HepG2 (cell line): ENCODE measurements at regions not wholly inside any gene's neighbourhood (a gene's known extent, or its start where the extent isn't known, plus 50 kb on each side); places are given as distances from the start of the nearest gene placed in this dataset.

Source experiments
- ATAC-seq: fragments of 200-7000 bp; cut with Tn5 transposase; 3 replicates; pipeline ENCODE4 v1.9.1; 2020; ENCODE audit warnings: mild to moderate bottlenecking, moderate library complexity
- BruUV-seq: library from RNA; stranded (reverse); fragments of 400-500 nt; replicated peaks from 2 replicates; lab custom pipeline; 2021; lab: Mats Ljungman, UMichigan
- CTCF ChIA-PET: fragments of 300-600 bp; formaldehyde crosslinking; extraction: SDS; loops from one replicate; lab custom pipeline; 2021; ENCODE audit warnings: low total read pairs, inconsistent platforms, low intra/inter-chr PET ratio; lab: Yijun Ruan, JAX
- POLR2A ChIA-PET: fragments of 350-600 bp; sonication (Branson Sonifier 250); formaldehyde crosslinking; loops from one replicate; lab custom pipeline; 2020; ENCODE audit warnings: antibody characterized with exemption, inconsistent platforms; lab: Yijun Ruan, JAX
- DNase-seq: peaks from one replicate; pipeline ENCODE4 v3.0.0-alpha.2; 2015; ENCODE audit warnings: low spot score
- FAIRE-seq: peaks from 3 replicates; lab custom pipeline; 2011; peaks lifted over from hg19 to GRCh38; lab: Jason Lieb, UNC
- H2AFZ ChIP-seq: one replicate; pipeline ENCODE4 v1.6.1; 2011; ENCODE audit warnings: low read length, inconsistent platforms
- H3K27ac ChIP-seq: fragments of 300-600 bp; 3 replicates; pipeline ENCODE4 v1.8.0; 2011; ENCODE audit warnings: mixed run types, mild to moderate bottlenecking, mixed read lengths, low read length, inconsistent platforms; ENCODE audit not compliant: insufficient read depth; ENCODE audit errors: extremely low read length
- H3K27me3 ChIP-seq, 2 experiments: fragments of 200-600 bp in 1 of 2; 2 replicates in 1 of 2; 3 replicates in 1 of 2; pipeline versions ENCODE4 v1.6.0 to v1.8.0; 2011; ENCODE audit warnings: low read length in 2 of 2, mild to moderate bottlenecking in 2 of 2, moderate library complexity in 2 of 2, inconsistent platforms in 1 of 2; ENCODE audit not compliant: insufficient read depth in 2 of 2, control insufficient read depth in 1 of 2
- H3K36me3 ChIP-seq, 2 experiments: fragments of 200-600 bp in 1 of 2; replicated peaks in 1 of 2; 2 replicates in 1 of 2; 3 replicates in 1 of 2; pipeline versions ENCODE4 v1.5.1 to v1.8.0; 2011; ENCODE audit warnings: low read length in 2 of 2, inconsistent platforms in 1 of 2; ENCODE audit not compliant: insufficient read depth in 2 of 2, control insufficient read depth in 1 of 2
- H3K4me1 ChIP-seq: 2 replicates; pipeline ENCODE4 v1.5.1; 2012; ENCODE audit warnings: low read length, inconsistent platforms; ENCODE audit not compliant: insufficient read depth
- H3K4me2 ChIP-seq: 2 replicates; pipeline ENCODE4 v1.6.0; 2011; ENCODE audit warnings: low read depth, low read length, inconsistent platforms
- H3K4me3 ChIP-seq, 3 experiments: fragments of 200-600 bp in 1 of 3; sonication (generic), shearing (Covaris generic) in 1 of 3; replicated peaks in 1 of 3; 2 replicates each; pipeline ENCODE4 v1.5.1; 2011 to 2016; ENCODE audit warnings: low read length in 3 of 3, inconsistent platforms in 2 of 3, low read depth in 2 of 3, mild to moderate bottlenecking in 2 of 3, control low read depth in 1 of 3, mixed read lengths in 1 of 3; ENCODE audit not compliant: insufficient read depth in 1 of 3
- H3K79me2 ChIP-seq: one replicate; pipeline ENCODE4 v1.6.1; 2011; ENCODE audit warnings: low read length, inconsistent platforms; ENCODE audit not compliant: insufficient read depth
- H3K9ac ChIP-seq: 2 replicates; pipeline ENCODE4 v1.6.0; 2011; ENCODE audit warnings: mild to moderate bottlenecking, low read depth, low read length, inconsistent platforms; ENCODE audit not compliant: insufficient read depth
- H3K9me3 ChIP-seq: 2 replicates; pipeline ENCODE4 v1.5.1; 2012; ENCODE audit warnings: mild to moderate bottlenecking, low read length
- H4K20me1 ChIP-seq: 2 replicates; pipeline ENCODE4 v1.6.0; 2011; ENCODE audit warnings: inconsistent platforms, mild to moderate bottlenecking, low read length, moderate library complexity; ENCODE audit not compliant: insufficient read depth
- ASH2L ChIP-seq: fragments of 300-600, 200-600 bp; sonication (generic); IDR thresholded peaks from 2 replicates; pipeline ENCODE4 v1.7.0; 2017; ENCODE audit warnings: low read depth, mild to moderate bottlenecking, moderate library complexity, mixed read lengths, low read length; ENCODE audit not compliant: insufficient read length
- ATF6 ChIP-seq: sonication (generic); formaldehyde crosslinking; conservative IDR thresholded peaks from 2 replicates; pipeline ENCODE4 v1.4.0; 2020; ENCODE audit warnings: missing genetic modification reagents
- CENPT ChIP-seq: sonication (generic); formaldehyde crosslinking; IDR thresholded peaks from 2 replicates; pipeline ENCODE4 v1.8.0; 2022; ENCODE audit warnings: low read depth, mild to moderate bottlenecking, moderate library complexity, missing genetic modification reagents
- FOXC1 ChIP-seq: sonication (generic); formaldehyde crosslinking; IDR thresholded peaks from 2 replicates; pipeline ENCODE4 v1.8.0; 2022; ENCODE audit warnings: mild to moderate bottlenecking, missing genetic modification reagents, borderline replicate concordance
- MEIS1 ChIP-seq: sonication (generic); formaldehyde crosslinking; IDR thresholded peaks from 2 replicates; pipeline ENCODE4 v1.9.0; 2021; ENCODE audit warnings: mild to moderate bottlenecking, missing genetic modification reagents, moderate library complexity, borderline replicate concordance
- ZFP82 ChIP-seq: sonication (generic); formaldehyde crosslinking; IDR thresholded peaks from 2 replicates; pipeline ENCODE4 v1.5.1; 2020; ENCODE audit warnings: mild to moderate bottlenecking, missing genetic modification reagents, borderline replicate concordance
- ZNF20 ChIP-seq: sonication (generic); formaldehyde crosslinking; IDR thresholded peaks from 2 replicates; pipeline ENCODE4 v1.4.0; 2020; ENCODE audit warnings: mild to moderate bottlenecking, moderate library complexity, missing genetic modification reagents
- ZNF337 ChIP-seq: sonication (generic); formaldehyde crosslinking; IDR thresholded peaks from 2 replicates; pipeline ENCODE4 v1.5.1; 2020; ENCODE audit warnings: missing genetic modification reagents, low read depth, mild to moderate bottlenecking, borderline replicate concordance
- WGBS: methylation state at CpG from one replicate; pipeline ENCODE4 v1.1.6; 2017; ENCODE audit warnings: low lambda C conversion rate; 5-methylcytosine and 5-hydroxymethylcytosine counted together
- in situ Hi-C: cut with HindIII; loops from 2 replicates; pipeline ENCODE4 v1.10.0; 2017; ENCODE audit warnings: low pct_unique_long_range_greater_than_20kb; ENCODE audit not compliant: extremely low pct_ligation_motif_present
- intact Hi-C: fragments of 100-400 bp; cut with micrococcal nuclease; formaldehyde crosslinking; loops from one replicate; pipeline ENCODE4 v1.10.0; 2022; ENCODE audit not compliant: unreplicated experiment

DNA sequence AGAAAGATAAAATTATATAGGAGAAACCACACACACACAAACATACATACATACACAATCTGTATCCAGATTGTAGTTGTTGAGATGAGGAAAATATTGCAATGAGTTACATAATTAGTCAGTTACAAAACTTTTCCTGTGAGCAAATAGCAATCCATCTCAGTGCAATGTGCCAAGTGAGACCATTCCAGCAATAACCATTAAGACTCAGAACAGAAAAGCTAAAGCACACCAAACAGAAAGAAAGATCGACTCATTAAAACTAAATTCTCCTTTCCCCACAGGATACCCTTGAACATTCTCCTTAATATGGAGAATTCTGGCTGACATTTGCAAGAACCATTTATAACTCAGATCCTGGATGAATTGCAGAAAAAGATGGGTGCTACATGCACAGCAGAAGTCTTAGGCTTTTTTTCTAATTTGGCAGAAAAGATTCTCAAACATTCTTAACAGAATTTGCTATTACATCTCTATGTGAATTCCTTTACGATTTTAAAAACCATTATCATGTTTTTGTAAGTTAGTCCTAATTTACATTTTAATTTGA lies 1341.2 kb upstream of the SPRY2 start:
- ChIA-PET POLR2A (no interaction called here), CTCF (no interaction called here)
- WGBS: 0% methylated on average over 2 of the region's 2 CpGs
- H3K4me1 ChIP-seq: no peaks in the 10 kb centered on the region
- no peak for FAIRE-seq
- H4K20me1 ChIP-seq: no peaks in the 10 kb centered on the region
- BruUV-seq: no TSS peak
- no peak overlapping the region for H3K4me3 ChIP-seq
- H3K36me3 ChIP-seq: no peaks in the 10 kb centered on the region
- intact Hi-C loops: no loop called here
- no peak for ATAC-seq
- H3K27me3 ChIP-seq: no peaks in the 10 kb centered on the region
- DNase-seq: no peak
- in situ Hi-C loops: no loop called here
- no peak overlapping the region for H2AFZ ChIP-seq
- TF ChIP-seq ASH2L: no peak
- TF ChIP-seq ZNF337 (CRISPR knock-in tag): no peak
- TF ChIP-seq ZFP82: no peak
- TF ChIP-seq ATF6: no peak
- no peak for TF ChIP-seq MEIS1
- no peak for TF ChIP-seq FOXC1 (CRISPR knock-in tag)
- no peak overlapping the region for H3K9ac ChIP-seq
- no peaks in the 10 kb centered on the region for H3K9me3 ChIP-seq
- H3K27ac ChIP-seq: no peak overlapping the region
- no peaks in the 10 kb centered on the region for H3K79me2 ChIP-seq
- no peak overlapping the region for H3K4me2 ChIP-seq

DNA sequence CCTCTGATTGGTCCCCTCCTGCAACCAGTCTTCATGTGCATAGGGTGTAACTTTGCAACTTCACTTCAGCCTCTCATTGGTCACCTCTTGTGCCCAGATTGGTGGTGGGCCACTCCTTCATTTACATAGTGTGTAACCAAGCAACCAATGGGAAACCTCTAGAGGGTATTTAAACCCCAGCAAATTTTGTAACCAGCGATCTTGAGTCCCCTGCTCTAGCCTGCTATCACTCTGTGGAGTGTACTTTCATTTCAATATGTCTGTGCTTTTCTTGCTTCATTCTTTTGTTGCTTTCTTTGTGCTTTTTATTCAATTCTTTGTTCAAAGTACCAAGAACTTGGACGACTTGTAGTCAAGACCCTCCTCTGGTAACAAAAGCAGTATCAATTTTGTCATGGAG lies 1336.9 kb upstream of the SPRY2 start:
- ChIA-PET CTCF (no interaction called here), POLR2A (no interaction called here)
- H3K27ac ChIP-seq: no peak overlapping the region
- H3K79me2 ChIP-seq: no peaks in the 10 kb centered on the region
- H3K9me3 ChIP-seq: no peaks in the 10 kb centered on the region
- 3% methylated on average over 2 of the region's 2 CpGs for WGBS
- no peaks in the 10 kb centered on the region for H3K36me3 ChIP-seq
- ATAC-seq: no peak
- FAIRE-seq: no peak
- intact Hi-C loops: no loop called here
- no peaks in the 10 kb centered on the region for H3K27me3 ChIP-seq
- H3K4me2 ChIP-seq: no peak overlapping the region
- TF ChIP-seq CENPT (CRISPR knock-in tag) (no peak), ZNF20 (CRISPR knock-in tag) (peak; percentile 91; the same call in 1 of the 2 replicates)
- TF ChIP-seq, all 625 proteins: peak for 1
- Histone ChIP-seq H3K4me1 (no peaks in the 10 kb centered on the region), H3K4me3 (no peak overlapping the region), H4K20me1 (no peaks in the 10 kb centered on the region), H3K9ac (no peak overlapping the region), H2AFZ (no peak overlapping the region)
- no peak for DNase-seq
- in situ Hi-C loops: no loop called here
- no TSS peak for BruUV-seq
